SH-SY5Y (cell line): ENCODE measurements at regions not wholly inside any gene's neighbourhood (a gene's known extent, or its start where the extent isn't known, plus 50 kb on each side); places are given as distances from the start of the nearest gene placed in this dataset.

Experiments used
- GATA2 ChIP-seq: IDR thresholded peaks from 2 replicates; pipeline ENCODE4 v1.6.1; 2011; ENCODE audit warnings: mild to moderate bottlenecking, low read depth, low read length
- GATA3 ChIP-seq: IDR thresholded peaks from 2 replicates; pipeline ENCODE4 v1.6.1; 2011; ENCODE audit warnings: low read depth, mild to moderate bottlenecking, low read length, moderate library complexity

DNA sequence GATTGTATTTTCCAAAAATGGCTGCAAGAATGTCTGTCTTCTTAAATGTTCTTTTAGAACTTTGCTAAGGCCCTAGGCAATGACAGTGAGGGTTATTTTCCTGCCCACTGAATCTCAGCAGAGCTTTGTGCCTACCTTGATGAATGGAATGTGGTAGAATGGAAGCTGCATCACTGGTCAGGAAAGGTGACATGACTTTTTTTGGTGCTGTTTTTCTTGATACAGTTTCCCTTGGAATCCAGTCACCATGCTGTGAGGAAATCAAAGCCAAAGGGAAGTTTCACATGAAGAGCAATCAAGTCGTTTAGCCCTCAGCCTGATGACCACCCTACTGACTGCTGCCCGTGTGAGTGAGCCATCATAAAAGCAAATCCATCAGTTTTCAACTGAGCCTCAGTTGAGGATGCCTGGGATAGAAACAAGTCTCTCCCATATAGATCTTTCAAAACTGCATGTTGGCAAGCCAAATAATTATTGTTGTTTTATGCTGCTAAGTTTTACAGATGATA lies 886.0 kb upstream of the FBXO33 start:
- TF ChIP-seq GATA2 (no peak), GATA3 (no peak)
